ENCODE measurements at regions not wholly inside any gene's neighbourhood (a gene's known extent, or its start where the extent isn't known, plus 50 kb on each side); places are given as distances from the start of the nearest gene placed in this dataset.
A peak's percentile ranks its signal among the peaks of the same experiment; 100 is the strongest.
"Not testable (repeated sequence)": the region's sequence is repeated elsewhere in the genome, so short reads cannot be mapped to it uniquely, and the experiment has no call there.

DNA sequence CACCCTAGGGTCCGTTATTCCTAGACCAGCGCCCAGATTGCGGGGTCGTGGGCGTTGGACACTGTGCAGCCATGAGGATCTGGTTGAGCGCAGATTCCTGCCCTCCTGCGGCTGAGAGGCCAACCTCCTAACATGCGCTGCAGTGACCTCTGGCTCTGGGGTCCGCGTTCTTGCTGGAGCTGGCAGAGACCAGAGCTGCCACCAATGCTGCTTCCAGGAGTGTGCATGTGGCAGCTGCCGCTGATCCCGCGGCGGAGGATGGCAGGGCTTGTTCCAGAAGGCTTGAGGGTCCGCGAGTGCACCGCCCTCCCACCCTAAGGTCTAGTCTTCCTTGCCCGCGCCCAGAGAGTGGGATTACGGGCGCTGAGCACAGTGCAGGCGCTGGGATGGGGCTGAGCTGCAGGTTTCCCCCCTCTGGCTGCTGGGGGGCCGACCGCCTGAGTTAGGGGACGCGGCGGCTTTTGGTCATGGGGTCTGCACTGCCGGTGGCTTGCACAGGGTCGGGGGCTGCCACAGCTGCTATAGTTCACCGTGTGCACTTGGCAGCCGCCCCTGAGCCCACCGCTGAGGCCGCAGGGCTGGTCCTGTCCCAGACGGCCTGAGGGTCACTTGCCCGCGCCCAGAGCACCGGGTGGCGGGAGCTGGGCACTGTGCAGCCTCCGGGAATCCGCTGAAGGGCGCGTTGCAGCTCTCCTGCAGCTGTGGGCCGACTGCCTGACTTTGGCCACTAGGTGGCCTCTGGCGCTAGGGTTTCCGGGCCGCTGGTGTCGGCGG lies 145.9 kb downstream of the CCDC74A start:
- no peaks in the 10 kb centered on the region for H3K36me3 ChIP-seq
- peaks cover 7% of the 10 kb centered on the region for H3K27me3 ChIP-seq
- DNase-seq (peak; percentile 91), ATAC-seq (peak; percentile 96)
- intact Hi-C loops (cut with DNase I) = no loop called here
- no peaks in the 10 kb centered on the region for H3K9me3 ChIP-seq
- H3K4me1 ChIP-seq = peaks cover 21% of the 10 kb centered on the region
- H3K27ac ChIP-seq = no peak overlapping the region
- peak overlapping the region; percentile 22 for H3K4me3 ChIP-seq
- peak; percentile 92 for TF ChIP-seq CTCF (IDR thresholded peaks at IDR 0.05)

- no peak for ATAC-seq
- H3K4me1 ChIP-seq = peaks cover 21% of the 10 kb centered on the region
- H3K36me3 ChIP-seq = no peaks in the 10 kb centered on the region
- TF ChIP-seq CTCF (IDR thresholded peaks at IDR 0.05) = no peak
- H3K27ac ChIP-seq = no peak overlapping the region
- peak overlapping the region; percentile 22 for H3K4me3 ChIP-seq
- no peak for DNase-seq
- no peaks in the 10 kb centered on the region for H3K9me3 ChIP-seq
- intact Hi-C loops (cut with DNase I) = no loop called here
- peaks cover 7% of the 10 kb centered on the region for H3K27me3 ChIP-seq
These were observed 146.5 kb downstream of the CCDC74A start for GRCh38 chr2:131674174-131674507.

- intact Hi-C loops (cut with DNase I); H3K36me3 ChIP-seq; H3K9me3 ChIP-seq; H3K27me3 ChIP-seq: not testable (repeated sequence)
- DNase-seq (peak; percentile 63), ATAC-seq (peak; percentile 51)
- Histone ChIP-seq H3K4me1 (peaks cover 11% of the 10 kb centered on the region), H3K27ac (peak overlapping the region; percentile 77), H3K4me3 (peak overlapping the region; percentile 55)
These were observed 154.0 kb downstream of the CCDC74A start for GRCh38 chr2:131681611-131682121.

DNA sequence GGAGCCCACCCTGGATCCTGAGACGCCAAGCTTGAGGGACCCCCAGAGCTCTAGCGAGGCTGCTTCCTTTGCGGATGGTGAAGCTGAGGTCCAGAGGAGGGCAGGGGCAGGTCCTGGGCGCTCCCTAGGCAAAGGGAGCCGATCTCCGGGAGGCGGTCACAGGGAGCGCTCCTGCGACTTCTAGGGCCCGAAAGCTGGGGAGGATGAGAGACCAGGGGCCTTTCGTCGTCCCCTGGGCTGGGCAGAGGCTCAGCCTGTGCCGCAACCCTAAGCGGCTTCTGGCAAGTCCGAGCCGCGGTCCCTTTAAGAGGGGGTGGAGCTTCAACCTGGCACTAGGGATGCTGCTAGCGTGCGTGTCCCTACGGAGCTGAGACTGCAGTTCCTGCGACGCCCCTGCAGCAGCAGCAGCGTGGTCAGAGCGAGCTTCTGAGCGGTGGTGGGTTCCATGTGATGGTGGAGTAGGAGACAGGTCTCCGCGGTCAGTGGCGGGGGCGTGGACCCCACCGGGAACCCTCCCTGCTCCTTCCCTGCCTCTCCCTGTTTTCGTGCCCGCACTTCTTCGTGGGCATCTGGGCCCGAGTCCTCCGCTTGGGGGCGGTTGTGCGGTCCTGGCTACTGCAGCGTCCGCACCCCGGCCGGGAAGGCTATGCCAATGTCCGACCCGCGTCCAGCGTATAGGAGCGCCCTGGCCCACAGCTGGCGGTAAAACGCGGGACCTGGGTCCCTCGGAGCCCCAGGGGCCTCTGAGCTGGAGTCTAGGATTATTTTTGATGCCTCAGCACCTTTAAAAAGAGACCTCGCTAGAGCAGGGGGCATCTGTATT lies 154.6 kb downstream of the CCDC74A start:
- Histone ChIP-seq H3K36me3 (no peaks in the 10 kb centered on the region), H3K9me3 (no peaks in the 10 kb centered on the region), H3K4me1 (peaks cover 11% of the 10 kb centered on the region), H3K4me3 (peak overlapping the region; percentile 55), H3K27me3 (no peaks in the 10 kb centered on the region), H3K27ac (peak overlapping the region; percentile 77)
- TF ChIP-seq CTCF (IDR thresholded peaks at IDR 0.05) = peak; percentile 36
- peak; percentile 86 for DNase-seq
- intact Hi-C loops (cut with DNase I) = no loop called here
- peak; percentile 99 for ATAC-seq

- DNase-seq; H3K9me3 ChIP-seq; intact Hi-C loops (cut with DNase I); H3K36me3 ChIP-seq; H3K27me3 ChIP-seq: not testable (repeated sequence)
- Histone ChIP-seq H3K4me3 (peak overlapping the region; percentile 55), H3K27ac (peak overlapping the region; percentile 77), H3K4me1 (peaks cover 11% of the 10 kb centered on the region)
- peak; percentile 29 for ATAC-seq
These were observed 155.2 kb downstream of the CCDC74A start for GRCh38 chr2:131682945-131683330.

GRCh38 chr2:131684631-131685316 lies 157.1 kb downstream of the CCDC74A start:
- H3K9me3 ChIP-seq; ATAC-seq; DNase-seq; H3K27me3 ChIP-seq; intact Hi-C loops (cut with DNase I); H3K27ac ChIP-seq; H3K4me3 ChIP-seq; H3K36me3 ChIP-seq: not testable (repeated sequence)
- H3K4me1 ChIP-seq = peaks cover 11% of the 10 kb centered on the region

DNA sequence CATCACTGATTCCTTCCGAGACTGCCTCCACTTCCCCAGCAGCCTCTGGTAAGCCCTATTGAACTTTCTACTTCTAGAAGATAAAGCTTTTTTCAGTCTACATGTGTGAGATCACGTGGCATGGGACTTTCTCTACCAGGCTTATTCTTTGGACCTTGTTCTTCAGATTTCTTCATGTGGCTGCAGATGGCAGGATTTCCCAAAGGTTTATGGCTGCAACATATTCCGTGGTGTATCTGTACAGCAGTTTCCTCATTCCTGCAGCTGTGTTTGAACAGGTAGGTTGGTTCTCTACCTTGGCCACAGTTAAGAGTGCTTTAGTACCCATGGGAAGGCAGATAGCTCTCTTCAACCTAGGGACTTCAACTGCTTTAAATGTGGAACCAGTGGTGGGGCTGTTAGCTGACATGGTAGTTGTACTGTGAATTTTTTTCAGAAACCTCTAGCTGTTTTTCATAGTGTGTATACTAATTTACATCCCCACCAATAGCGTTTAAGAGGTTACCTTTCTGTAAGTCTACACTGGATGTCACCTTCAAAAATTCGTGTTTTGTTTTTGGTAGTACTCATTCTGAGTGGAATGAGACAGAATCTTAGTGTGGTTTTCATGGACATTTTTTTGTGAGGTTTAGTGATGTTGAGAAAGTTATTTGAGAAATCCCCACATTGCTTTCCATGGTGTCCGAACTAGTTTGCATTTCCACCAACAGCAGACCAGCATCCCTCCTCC lies 158.6 kb downstream of the CCDC74A start:
- H3K9me3 ChIP-seq; H3K36me3 ChIP-seq; intact Hi-C loops (cut with DNase I); ATAC-seq; H3K4me3 ChIP-seq; H3K27ac ChIP-seq; DNase-seq; H3K27me3 ChIP-seq: not testable (repeated sequence)
- peaks cover 11% of the 10 kb centered on the region for H3K4me1 ChIP-seq

GRCh38 chr2:131686894-131687238 lies 159.2 kb downstream of the CCDC74A start:
- intact Hi-C loops (cut with DNase I); H3K27ac ChIP-seq; H3K4me1 ChIP-seq; DNase-seq; H3K4me3 ChIP-seq; H3K27me3 ChIP-seq; ATAC-seq; H3K9me3 ChIP-seq; H3K36me3 ChIP-seq: not testable (repeated sequence)

DNA sequence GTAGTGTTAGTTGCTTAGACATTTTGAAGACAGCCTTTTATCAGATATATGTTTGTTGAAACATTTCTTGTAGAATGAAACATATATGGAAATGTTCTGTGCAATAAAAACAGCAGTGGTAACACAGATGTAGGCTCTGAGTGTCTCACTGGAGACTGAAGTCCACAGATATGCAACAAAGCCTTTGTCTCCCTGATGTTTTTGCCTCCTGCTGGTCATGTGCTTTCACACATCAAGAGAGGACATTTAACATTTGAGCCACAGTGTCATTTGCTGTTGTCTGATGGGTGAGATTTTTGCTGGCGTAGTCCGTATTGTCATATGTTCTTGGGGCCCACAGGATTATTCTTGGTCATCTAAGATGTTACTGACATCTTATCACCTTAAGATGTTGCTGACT lies 161.4 kb downstream of the CCDC74A start:
- DNase-seq; H3K27ac ChIP-seq; ATAC-seq; H3K27me3 ChIP-seq; H3K36me3 ChIP-seq; H3K4me3 ChIP-seq; intact Hi-C loops (cut with DNase I); H3K4me1 ChIP-seq; H3K9me3 ChIP-seq: not testable (repeated sequence)

- H3K9me3 ChIP-seq; H3K4me3 ChIP-seq; H3K4me1 ChIP-seq; H3K27me3 ChIP-seq; ATAC-seq; H3K36me3 ChIP-seq; H3K27ac ChIP-seq; intact Hi-C loops (cut with DNase I); DNase-seq: not testable (repeated sequence)
These were observed 183.6 kb downstream of the CCDC74A start for GRCh38 chr2:131711268-131711667.
